ENCODE measurements at regions not wholly inside any gene's neighbourhood (a gene's known extent, or its start where the extent isn't known, plus 50 kb on each side); places are given as distances from the start of the nearest gene placed in this dataset.

GRCh38 chr4:122100508-122100907 is 51.6 kb upstream of the BLTP1 start:
- Histone ChIP-seq H3K9me3 (no peaks in the 10 kb centered on the region), H3K4me3 (no peak overlapping the region), H3K4me2 (no peak overlapping the region), H3K4me1 (no peaks in the 10 kb centered on the region), H3K27ac (no peak overlapping the region)
- CTCF ChIA-PET = no interaction called here
- ATAC-seq (no peak), DNase-seq (ENCODE audit: low read depth in 1 of 2, low spot score in 1 of 2) (no peak), FAIRE-seq (no peak)
- POLR2A ChIA-PET = no interaction called here
- TF ChIP-seq MAZ (IDR thresholded peaks at IDR 0.05; ENCODE audit: borderline replicate concordance, low read depth, low read length) = no peak
- no peak for TF ChIP-seq RCOR1 (IDR thresholded peaks at IDR 0.05; ENCODE audit: low read depth, low read length)
- no peak for TF ChIP-seq EP300 (IDR thresholded peaks at IDR 0.05)
- TF ChIP-seq EHMT2 (IDR thresholded peaks at IDR 0.05; ENCODE audit: low read depth) = no peak
- TF ChIP-seq, protein P1, sequence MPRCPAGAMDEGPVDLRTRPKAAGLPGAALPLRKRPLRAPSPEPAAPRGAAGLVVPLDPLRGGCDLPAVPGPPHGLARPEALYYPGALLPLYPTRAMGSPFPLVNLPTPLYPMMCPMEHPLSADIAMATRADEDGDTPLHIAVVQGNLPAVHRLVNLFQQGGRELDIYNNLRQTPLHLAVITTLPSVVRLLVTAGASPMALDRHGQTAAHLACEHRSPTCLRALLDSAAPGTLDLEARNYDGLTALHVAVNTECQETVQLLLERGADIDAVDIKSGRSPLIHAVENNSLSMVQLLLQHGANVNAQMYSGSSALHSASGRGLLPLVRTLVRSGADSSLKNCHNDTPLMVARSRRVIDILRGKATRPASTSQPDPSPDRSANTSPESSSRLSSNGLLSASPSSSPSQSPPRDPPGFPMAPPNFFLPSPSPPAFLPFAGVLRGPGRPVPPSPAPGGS (IDR thresholded peaks at IDR 0.05) = no peak
- no peak for TF ChIP-seq JUNB (IDR thresholded peaks at IDR 0.05)
- TF ChIP-seq, protein P2, sequence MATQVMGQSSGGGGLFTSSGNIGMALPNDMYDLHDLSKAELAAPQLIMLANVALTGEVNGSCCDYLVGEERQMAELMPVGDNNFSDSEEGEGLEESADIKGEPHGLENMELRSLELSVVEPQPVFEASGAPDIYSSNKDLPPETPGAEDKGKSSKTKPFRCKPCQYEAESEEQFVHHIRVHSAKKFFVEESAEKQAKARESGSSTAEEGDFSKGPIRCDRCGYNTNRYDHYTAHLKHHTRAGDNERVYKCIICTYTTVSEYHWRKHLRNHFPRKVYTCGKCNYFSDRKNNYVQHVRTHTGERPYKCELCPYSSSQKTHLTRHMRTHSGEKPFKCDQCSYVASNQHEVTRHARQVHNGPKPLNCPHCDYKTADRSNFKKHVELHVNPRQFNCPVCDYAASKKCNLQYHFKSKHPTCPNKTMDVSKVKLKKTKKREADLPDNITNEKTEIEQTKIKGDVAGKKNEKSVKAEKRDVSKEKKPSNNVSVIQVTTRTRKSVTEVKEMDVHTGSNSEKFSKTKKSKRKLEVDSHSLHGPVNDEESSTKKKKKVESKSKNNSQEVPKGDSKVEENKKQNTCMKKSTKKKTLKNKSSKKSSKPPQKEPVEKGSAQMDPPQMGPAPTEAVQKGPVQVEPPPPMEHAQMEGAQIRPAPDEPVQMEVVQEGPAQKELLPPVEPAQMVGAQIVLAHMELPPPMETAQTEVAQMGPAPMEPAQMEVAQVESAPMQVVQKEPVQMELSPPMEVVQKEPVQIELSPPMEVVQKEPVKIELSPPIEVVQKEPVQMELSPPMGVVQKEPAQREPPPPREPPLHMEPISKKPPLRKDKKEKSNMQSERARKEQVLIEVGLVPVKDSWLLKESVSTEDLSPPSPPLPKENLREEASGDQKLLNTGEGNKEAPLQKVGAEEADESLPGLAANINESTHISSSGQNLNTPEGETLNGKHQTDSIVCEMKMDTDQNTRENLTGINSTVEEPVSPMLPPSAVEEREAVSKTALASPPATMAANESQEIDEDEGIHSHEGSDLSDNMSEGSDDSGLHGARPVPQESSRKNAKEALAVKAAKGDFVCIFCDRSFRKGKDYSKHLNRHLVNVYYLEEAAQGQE (IDR thresholded peaks at IDR 0.05) = no peak
- TF ChIP-seq RARB (CRISPR knock-in tag; IDR thresholded peaks at IDR 0.05) = no peak
- TF ChIP-seq SREBF2 (IDR thresholded peaks at IDR 0.05) = no peak
- TF ChIP-seq MAX (IDR thresholded peaks at IDR 0.05) = no peak
- TF ChIP-seq HDAC2 (IDR thresholded peaks at IDR 0.05) = no peak
- 5% methylated on average over 2 of the region's 2 CpGs for WGBS (ENCODE audit: missing lambda C conversion rate)

DNA sequence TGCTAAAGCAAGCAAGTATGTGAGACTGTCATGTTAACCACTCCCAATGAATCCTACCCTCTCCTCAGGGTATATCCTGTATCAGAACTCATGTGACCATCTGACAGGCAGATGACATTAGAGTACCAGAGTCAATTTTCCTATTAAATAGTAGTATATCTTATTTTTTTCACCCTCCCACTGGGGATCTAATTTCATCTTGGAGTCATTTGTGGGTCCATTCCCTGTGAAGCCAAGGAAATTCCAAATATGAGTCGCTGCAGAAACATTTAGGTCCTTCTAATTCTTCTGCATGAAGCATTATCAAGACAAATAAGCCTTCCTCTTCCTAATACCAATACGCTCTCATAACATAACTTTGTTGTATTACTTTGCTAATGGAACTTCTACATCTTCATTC is 52.2 kb upstream of the BLTP1 start:
- CTCF ChIA-PET = no interaction called here
- H3K4me1 ChIP-seq = no peaks in the 10 kb centered on the region
- no peak for TF ChIP-seq SREBF2 (IDR thresholded peaks at IDR 0.05)
- no peak for TF ChIP-seq ZC3H11A (IDR thresholded peaks at IDR 0.05)
- TF ChIP-seq, protein P3, sequence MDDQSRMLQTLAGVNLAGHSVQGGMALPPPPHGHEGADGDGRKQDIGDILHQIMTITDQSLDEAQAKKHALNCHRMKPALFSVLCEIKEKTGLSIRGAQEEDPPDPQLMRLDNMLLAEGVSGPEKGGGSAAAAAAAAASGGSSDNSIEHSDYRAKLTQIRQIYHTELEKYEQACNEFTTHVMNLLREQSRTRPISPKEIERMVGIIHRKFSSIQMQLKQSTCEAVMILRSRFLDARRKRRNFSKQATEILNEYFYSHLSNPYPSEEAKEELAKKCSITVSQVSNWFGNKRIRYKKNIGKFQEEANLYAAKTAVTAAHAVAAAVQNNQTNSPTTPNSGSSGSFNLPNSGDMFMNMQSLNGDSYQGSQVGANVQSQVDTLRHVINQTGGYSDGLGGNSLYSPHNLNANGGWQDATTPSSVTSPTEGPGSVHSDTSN (IDR thresholded peaks at IDR 0.05) = no peak
- no peak for TF ChIP-seq FOSB (CRISPR knock-in tag; IDR thresholded peaks at IDR 0.05)
- TF ChIP-seq HMGXB4 (CRISPR knock-in tag; IDR thresholded peaks at IDR 0.05; ENCODE audit: borderline replicate concordance) = no peak
- no peak for TF ChIP-seq MAFK (IDR thresholded peaks at IDR 0.05; ENCODE audit: partially characterized antibody)
- TF ChIP-seq ATOH8 (CRISPR knock-in tag; IDR thresholded peaks at IDR 0.05; ENCODE audit: low read depth) = no peak
- TF ChIP-seq HOXB13 (CRISPR knock-in tag; IDR thresholded peaks at IDR 0.05; ENCODE audit: low read depth) = no peak
- TF ChIP-seq FOXS1 (CRISPR knock-in tag; IDR thresholded peaks at IDR 0.05) = no peak
- TF ChIP-seq EHF (CRISPR knock-in tag; IDR thresholded peaks at IDR 0.05) = no peak
- TF ChIP-seq NPAS2 (CRISPR knock-in tag; IDR thresholded peaks at IDR 0.05; ENCODE audit: borderline replicate concordance) = no peak
- no peak overlapping the region for H3K27ac ChIP-seq
- H3K9me3 ChIP-seq = no peaks in the 10 kb centered on the region
- POLR2A ChIA-PET = no interaction called here
- ATAC-seq (no peak), DNase-seq (ENCODE audit: low read depth in 1 of 2, low spot score in 1 of 2) (no peak), FAIRE-seq (no peak)
- no peak overlapping the region for H3K4me3 ChIP-seq
- WGBS (ENCODE audit: missing lambda C conversion rate) = 12% methylated on average over 2 of the region's 2 CpGs
- H3K4me2 ChIP-seq = no peak overlapping the region
